Coronary artery (tissue), 2 donors: ENCODE measurements at regions not wholly inside any gene's neighbourhood (a gene's known extent, or its start where the extent isn't known, plus 50 kb on each side); places are given as distances from the start of the nearest gene placed in this dataset.
"Not testable (repeated sequence)": the region's sequence is repeated elsewhere in the genome, so short reads cannot be mapped to it uniquely, and the experiment has no call there.

Experiments used
- DNase-seq: peaks from one replicate; pipeline ENCODE4 v3.0.0-alpha.2; 2017; ENCODE audit warnings: low spot score
- H3K27ac ChIP-seq, 2 donors: fragments of 200-600 bp; sonication (generic); one replicate each; pipeline ENCODE4 v1.5.1; 2016 to 2019
- H3K4me3 ChIP-seq: fragments of 200-600 bp; sonication (generic); 2 replicates; pipeline ENCODE4 v1.5.1; 2016; ENCODE audit warnings: mild to moderate bottlenecking, moderate library complexity
- CTCF ChIP-seq: fragments of 200-600 bp; sonication (generic); IDR thresholded peaks from one replicate; pipeline ENCODE4 v1.5.1; 2019; ENCODE audit warnings: antibody characterized with exemption

- H3K4me3 ChIP-seq = peak overlapping the region; percentile 38
- no peak for DNase-seq
- TF ChIP-seq CTCF = no peak
- H3K27ac ChIP-seq = no peak overlapping the region
Measured at GRCh38 chrX:92270936-92271855, 492.0 kb downstream of the PCDH11X start.

GRCh38 chrX:92278556-92278955 is 499.4 kb downstream of the PCDH11X start:
- H3K4me3 ChIP-seq, DNase-seq, H3K27ac ChIP-seq: not testable (repeated sequence)

- DNase-seq, H3K4me3 ChIP-seq: not testable (repeated sequence)
Measured at GRCh38 chrX:92280347-92280746, 501.2 kb downstream of the PCDH11X start.

GRCh38 chrX:92283308-92283707 is 504.1 kb downstream of the PCDH11X start:
- no peak for DNase-seq
- Histone ChIP-seq H3K4me3 (no peak overlapping the region), H3K27ac (no peak overlapping the region)
- no peak for TF ChIP-seq CTCF

More at GRCh38 chrX:92280347-92280746, 501.2 kb downstream of the PCDH11X start:
- H3K27ac ChIP-seq = not testable (repeated sequence)

- not testable (repeated sequence) for H3K27ac ChIP-seq, H3K4me3 ChIP-seq, DNase-seq
Measured at GRCh38 chrX:92298067-92298466, 518.9 kb downstream of the PCDH11X start.

GRCh38 chrX:92333194-92333593 is 554.0 kb downstream of the PCDH11X start:
- not testable (repeated sequence) for DNase-seq, H3K4me3 ChIP-seq, H3K27ac ChIP-seq

- not testable (repeated sequence) for DNase-seq, H3K4me3 ChIP-seq, H3K27ac ChIP-seq
Measured at GRCh38 chrX:92351065-92351464, 571.9 kb downstream of the PCDH11X start.

GRCh38 chrX:92351511-92351910 is 572.3 kb downstream of the PCDH11X start:
- TF ChIP-seq CTCF = no peak
- DNase-seq = no peak
- Histone ChIP-seq H3K27ac (no peak overlapping the region), H3K4me3 (no peak overlapping the region)
